Activated CD4-positive, alpha-beta T cell treated with anti-CD3 and anti-CD28 coated beads, Interleukin-2, Interleukin-6, amounts not matched to agents 100 ng/mL and 50 ng/mL, durations not matched to agents 16 hours and 8 hours (primary cell): ENCODE measurements at regions not wholly inside any gene's neighbourhood (a gene's known extent, or its start where the extent isn't known, plus 50 kb on each side); places are given as distances from the start of the nearest gene placed in this dataset.

Experiments
- DNase-seq: peaks from one replicate; pipeline ENCODE4 v3.0.0-alpha.2; 2020

- no peak for DNase-seq
Observed at GRCh38 chr11:130616573-130616972, 168.1 kb downstream of the ADAMTS15 start.

GRCh38 chr11:130617001-130617400 lies 168.6 kb downstream of the ADAMTS15 start:
- DNase-seq, result no peak

- no peak for DNase-seq
Observed at GRCh38 chr11:130620548-130620947, 172.1 kb downstream of the ADAMTS15 start.

- no peak for DNase-seq
Observed at GRCh38 chr11:130622141-130622542, 173.7 kb downstream of the ADAMTS15 start.

GRCh38 chr11:130623670-130624668 lies 175.5 kb downstream of the ADAMTS15 start:
- DNase-seq, result no peak

- DNase-seq, result no peak
Observed at GRCh38 chr11:130624971-130625544, 176.6 kb downstream of the ADAMTS15 start.

- no peak for DNase-seq
Observed at GRCh38 chr11:130625578-130626306, 177.3 kb downstream of the ADAMTS15 start.

GRCh38 chr11:130629039-130629438 lies 180.6 kb downstream of the ADAMTS15 start:
- DNase-seq, result no peak

- DNase-seq, result peak; percentile 83
Observed at GRCh38 chr11:130631119-130631518, 182.7 kb downstream of the ADAMTS15 start.

GRCh38 chr11:130633466-130633865 lies 185.0 kb downstream of the ADAMTS15 start:
- peak; percentile 55 for DNase-seq

- DNase-seq, result no peak
Observed at GRCh38 chr11:130634186-130634585, 185.7 kb downstream of the ADAMTS15 start.

GRCh38 chr11:130634961-130635473 lies 186.6 kb downstream of the ADAMTS15 start:
- peak; percentile 74 for DNase-seq

GRCh38 chr11:130635937-130636630 lies 187.6 kb downstream of the ADAMTS15 start:
- DNase-seq, result no peak

- peak; percentile 74 for DNase-seq
Observed at GRCh38 chr11:130636722-130637464, 188.4 kb downstream of the ADAMTS15 start.

GRCh38 chr11:130637566-130637965 lies 189.1 kb downstream of the ADAMTS15 start:
- no peak for DNase-seq

- DNase-seq, result no peak
Observed at GRCh38 chr11:130638033-130638432, 189.6 kb downstream of the ADAMTS15 start.

- DNase-seq, result no peak
Observed at GRCh38 chr11:130638624-130639023, 190.2 kb downstream of the ADAMTS15 start.

- no peak for DNase-seq
Observed at GRCh38 chr11:130639369-130639768, 190.9 kb downstream of the ADAMTS15 start.

GRCh38 chr11:130640526-130640925 lies 192.1 kb downstream of the ADAMTS15 start:
- no peak for DNase-seq

GRCh38 chr11:130641876-130642275 lies 193.4 kb downstream of the ADAMTS15 start:
- DNase-seq, result no peak

GRCh38 chr11:130642994-130643393 lies 194.5 kb downstream of the ADAMTS15 start:
- no peak for DNase-seq

- DNase-seq, result no peak
Observed at GRCh38 chr11:130644187-130644586, 195.7 kb downstream of the ADAMTS15 start.
